Glutamatergic neuron (in vitro differentiated cells): ENCODE measurements at regions not wholly inside any gene's neighbourhood (a gene's known extent, or its start where the extent isn't known, plus 50 kb on each side); places are given as distances from the start of the nearest gene placed in this dataset.
"Not testable (repeated sequence)": the region's sequence is repeated elsewhere in the genome, so short reads cannot be mapped to it uniquely, and the experiment has no call there.

Experiments
- DNase-seq: peaks from one replicate; pipeline ENCODE4 v3.0.0; 2022
- H3K27ac Mint-ChIP-seq: one replicate; pipeline ENCODE4 v1.8.0; 2020; ENCODE audit warnings: mild to moderate bottlenecking, mixed read lengths, inconsistent platforms; ENCODE audit not compliant: unreplicated experiment
- H3K27me3 Mint-ChIP-seq: one replicate; pipeline ENCODE4 v1.8.0; 2020; ENCODE audit warnings: mild to moderate bottlenecking, moderate library complexity, mixed read lengths, inconsistent platforms; ENCODE audit not compliant: unreplicated experiment
- H3K36me3 Mint-ChIP-seq: one replicate; pipeline ENCODE4 v1.8.0; 2020; ENCODE audit warnings: mild to moderate bottlenecking, mixed read lengths, inconsistent platforms; ENCODE audit not compliant: unreplicated experiment
- H3K4me1 Mint-ChIP-seq: one replicate; pipeline ENCODE4 v1.8.0; 2020; ENCODE audit warnings: mild to moderate bottlenecking, low read depth, mixed read lengths, inconsistent platforms; ENCODE audit not compliant: unreplicated experiment
- H3K4me3 Mint-ChIP-seq: one replicate; pipeline ENCODE4 v1.8.0; 2020; ENCODE audit warnings: mild to moderate bottlenecking, mixed read lengths, inconsistent platforms; ENCODE audit not compliant: unreplicated experiment
- H3K9me3 Mint-ChIP-seq: one replicate; pipeline ENCODE4 v1.8.0; 2020; ENCODE audit warnings: mild to moderate bottlenecking, moderate library complexity, mixed read lengths, inconsistent platforms; ENCODE audit not compliant: unreplicated experiment
- CTCF ChIP-seq: fragments of 200-600 bp; sonication (generic); IDR thresholded peaks from one replicate; pipeline ENCODE4 v1.5.0; 2021; ENCODE audit not compliant: partially characterized antibody, unreplicated experiment

DNA sequence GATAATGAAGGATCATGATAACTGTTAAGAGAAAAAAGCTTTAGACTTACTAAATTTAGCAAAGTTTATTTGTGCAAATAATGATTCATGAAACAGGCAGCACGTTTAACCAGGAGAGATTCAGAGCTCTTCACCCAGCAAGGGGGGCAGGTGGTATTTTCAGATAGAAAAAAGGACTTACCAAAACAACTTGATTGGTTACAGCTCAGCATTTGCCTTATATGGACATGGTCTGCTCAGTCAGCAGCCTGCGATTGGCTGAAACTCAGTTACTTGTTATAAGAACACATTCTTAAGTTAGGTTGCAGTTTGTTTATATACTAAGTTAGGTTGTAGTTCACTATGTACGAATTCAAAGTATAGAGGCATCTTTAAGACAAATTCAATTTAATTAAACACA, 165.6 kb downstream of the DUSP10 start:
- no peak overlapping the region for H3K4me3 Mint-ChIP-seq
- H3K9me3 Mint-ChIP-seq, result peaks cover 1% of the 10 kb centered on the region
- no peak for DNase-seq

GRCh38 chr1:221583465-221583864, 158.4 kb downstream of the DUSP10 start:
- Mint-ChIP-seq H3K4me3 (no peak overlapping the region), H3K27me3 (peaks cover 1% of the 10 kb centered on the region)
- no peak for TF ChIP-seq CTCF

More for the DNA sequence above, 165.6 kb downstream of the DUSP10 start:
- no peaks in the 10 kb centered on the region for H3K36me3 Mint-ChIP-seq
- no peaks in the 10 kb centered on the region for H3K27me3 Mint-ChIP-seq
- H3K27ac Mint-ChIP-seq, result no peak overlapping the region
- no peaks in the 10 kb centered on the region for H3K4me1 Mint-ChIP-seq
- TF ChIP-seq CTCF, result no peak

DNA sequence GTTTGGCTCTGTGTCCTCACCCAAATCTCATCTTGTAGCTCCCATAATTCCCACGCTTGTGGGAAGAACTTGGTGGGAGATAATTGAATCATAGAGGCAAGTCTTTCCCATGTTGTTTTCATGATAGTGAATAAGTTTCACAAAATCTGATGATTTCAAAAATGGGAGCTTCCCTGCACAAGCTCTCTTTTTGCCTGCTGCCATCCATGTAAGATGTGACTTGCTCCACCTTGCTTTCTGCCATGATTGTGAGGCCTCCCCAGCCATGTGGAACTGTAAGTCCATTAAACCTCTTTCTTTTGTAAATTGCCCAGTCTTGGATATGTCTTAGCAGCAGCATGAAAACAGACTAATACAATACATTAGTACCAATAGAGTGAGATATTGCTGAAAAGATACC, 154.9 kb downstream of the DUSP10 start:
- not testable (repeated sequence) for H3K36me3 Mint-ChIP-seq, DNase-seq, H3K27ac Mint-ChIP-seq, H3K4me3 Mint-ChIP-seq, H3K4me1 Mint-ChIP-seq, H3K9me3 Mint-ChIP-seq, H3K27me3 Mint-ChIP-seq

More at GRCh38 chr1:221583465-221583864, 158.4 kb downstream of the DUSP10 start:
- Mint-ChIP-seq H3K4me1 (no peaks in the 10 kb centered on the region), H3K36me3 (no peaks in the 10 kb centered on the region), H3K27ac (no peak overlapping the region), H3K9me3 (peaks cover 1% of the 10 kb centered on the region)
- no peak for DNase-seq

GRCh38 chr1:221591250-221591649, 150.6 kb downstream of the DUSP10 start:
- H3K27me3 Mint-ChIP-seq, H3K27ac Mint-ChIP-seq, H3K4me1 Mint-ChIP-seq, DNase-seq, H3K9me3 Mint-ChIP-seq, H3K36me3 Mint-ChIP-seq, H3K4me3 Mint-ChIP-seq: not testable (repeated sequence)

DNA sequence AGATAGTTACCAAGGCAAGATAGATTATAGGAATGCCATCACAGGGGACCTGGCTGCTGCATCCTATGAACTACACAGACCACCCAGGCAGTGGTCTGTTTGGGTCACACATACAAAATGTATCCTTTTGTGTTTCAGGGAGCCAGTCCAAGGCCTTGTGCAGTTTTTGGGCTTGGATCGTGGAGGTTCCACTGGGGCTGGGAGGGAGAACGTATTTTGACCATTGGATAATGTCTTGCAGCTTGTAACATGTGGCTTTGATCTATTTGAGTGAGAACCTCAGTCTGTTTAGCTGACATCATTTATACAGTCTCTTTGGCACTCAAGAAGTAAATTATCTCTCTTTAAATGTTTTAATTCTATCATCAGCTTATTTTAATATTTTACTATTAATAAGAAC, 147.3 kb downstream of the DUSP10 start:
- no peak overlapping the region for H3K27ac Mint-ChIP-seq
- no peak for DNase-seq
- H3K27me3 Mint-ChIP-seq, result peaks cover 3% of the 10 kb centered on the region
- no peaks in the 10 kb centered on the region for H3K9me3 Mint-ChIP-seq
- H3K4me1 Mint-ChIP-seq, result no peaks in the 10 kb centered on the region
- H3K4me3 Mint-ChIP-seq, result no peak overlapping the region
- no peaks in the 10 kb centered on the region for H3K36me3 Mint-ChIP-seq
- no peak for TF ChIP-seq CTCF

GRCh38 chr1:221598122-221598521, 143.8 kb downstream of the DUSP10 start:
- no peak for TF ChIP-seq CTCF
- Mint-ChIP-seq H3K27me3 (peaks cover 3% of the 10 kb centered on the region), H3K4me3 (no peak overlapping the region), H3K4me1 (no peaks in the 10 kb centered on the region), H3K36me3 (no peaks in the 10 kb centered on the region), H3K9me3 (no peaks in the 10 kb centered on the region), H3K27ac (no peak overlapping the region)
- no peak for DNase-seq
